Osteocyte (in vitro differentiated cells): ENCODE measurements at regions not wholly inside any gene's neighbourhood (a gene's known extent, or its start where the extent isn't known, plus 50 kb on each side); places are given as distances from the start of the nearest gene placed in this dataset.

Experiments used
- DNase-seq: peaks from one replicate; pipeline ENCODE4 v3.0.0; 2021; ENCODE audit warnings: mixed read lengths; ENCODE audit not compliant: unreplicated experiment; ENCODE audit errors: extremely low spot score
- H3K27ac Mint-ChIP-seq: one replicate; pipeline ENCODE4 v1.8.0; 2021; ENCODE audit warnings: mild to moderate bottlenecking, mixed read lengths; ENCODE audit not compliant: unreplicated experiment
- H3K27me3 Mint-ChIP-seq: one replicate; pipeline ENCODE4 v1.8.0; 2021; ENCODE audit warnings: mixed read lengths; ENCODE audit not compliant: unreplicated experiment
- H3K36me3 Mint-ChIP-seq: one replicate; pipeline ENCODE4 v1.8.0; 2021; ENCODE audit warnings: mixed read lengths; ENCODE audit not compliant: unreplicated experiment
- H3K4me1 Mint-ChIP-seq: one replicate; pipeline ENCODE4 v1.8.0; 2021; ENCODE audit warnings: mixed read lengths; ENCODE audit not compliant: unreplicated experiment
- H3K4me3 Mint-ChIP-seq: one replicate; pipeline ENCODE4 v1.8.0; 2021; ENCODE audit warnings: mild to moderate bottlenecking, moderate library complexity, mixed read lengths; ENCODE audit not compliant: unreplicated experiment
- H3K9me3 Mint-ChIP-seq: one replicate; pipeline ENCODE4 v1.8.0; 2021; ENCODE audit warnings: mixed read lengths; ENCODE audit not compliant: unreplicated experiment
- TF ChIP-seq, protein P1 (sequence below): fragments of 200-600 bp; sonication (generic); IDR thresholded peaks from 2 replicates; pipeline ENCODE4 v1.5.0; 2021; ENCODE audit warnings: antibody characterized with exemption, mild to moderate bottlenecking, moderate library complexity

DNA sequence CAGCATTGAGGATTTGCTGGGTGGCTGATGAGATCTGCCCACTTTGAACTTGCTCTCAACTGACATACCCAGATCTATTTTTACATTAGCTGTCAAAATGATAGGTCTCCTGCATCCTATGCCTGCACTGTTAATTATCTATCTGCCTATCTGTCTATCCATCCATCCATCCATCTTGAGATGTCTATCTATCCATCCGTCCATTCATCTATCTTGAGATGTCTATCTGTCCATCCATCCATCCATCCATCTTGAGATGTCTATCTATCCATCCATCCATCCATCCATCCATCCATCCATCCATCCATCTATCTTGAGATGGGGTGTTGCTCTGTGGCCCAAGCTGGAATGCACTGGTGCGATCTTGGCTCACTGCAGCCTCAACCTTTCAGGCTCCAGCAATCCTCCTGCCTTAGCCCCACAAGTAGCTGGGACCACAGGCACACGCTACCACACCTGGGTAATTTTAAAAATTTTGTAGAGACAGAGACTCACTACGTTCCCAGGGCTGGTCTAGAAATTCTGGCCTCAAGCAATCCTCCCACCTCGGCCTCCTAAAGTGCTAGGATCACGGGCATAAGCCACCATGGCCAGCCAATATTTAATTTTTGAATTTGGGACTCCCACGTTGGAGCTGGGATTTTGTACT, 159.4 kb upstream of the NSMCE3 start:
- Mint-ChIP-seq H3K36me3 (no peaks in the 10 kb centered on the region), H3K27me3 (no peaks in the 10 kb centered on the region), H3K4me3 (no peak overlapping the region), H3K4me1 (no peaks in the 10 kb centered on the region), H3K27ac (no peak overlapping the region), H3K9me3 (no peaks in the 10 kb centered on the region)
- TF ChIP-seq, protein P1, sequence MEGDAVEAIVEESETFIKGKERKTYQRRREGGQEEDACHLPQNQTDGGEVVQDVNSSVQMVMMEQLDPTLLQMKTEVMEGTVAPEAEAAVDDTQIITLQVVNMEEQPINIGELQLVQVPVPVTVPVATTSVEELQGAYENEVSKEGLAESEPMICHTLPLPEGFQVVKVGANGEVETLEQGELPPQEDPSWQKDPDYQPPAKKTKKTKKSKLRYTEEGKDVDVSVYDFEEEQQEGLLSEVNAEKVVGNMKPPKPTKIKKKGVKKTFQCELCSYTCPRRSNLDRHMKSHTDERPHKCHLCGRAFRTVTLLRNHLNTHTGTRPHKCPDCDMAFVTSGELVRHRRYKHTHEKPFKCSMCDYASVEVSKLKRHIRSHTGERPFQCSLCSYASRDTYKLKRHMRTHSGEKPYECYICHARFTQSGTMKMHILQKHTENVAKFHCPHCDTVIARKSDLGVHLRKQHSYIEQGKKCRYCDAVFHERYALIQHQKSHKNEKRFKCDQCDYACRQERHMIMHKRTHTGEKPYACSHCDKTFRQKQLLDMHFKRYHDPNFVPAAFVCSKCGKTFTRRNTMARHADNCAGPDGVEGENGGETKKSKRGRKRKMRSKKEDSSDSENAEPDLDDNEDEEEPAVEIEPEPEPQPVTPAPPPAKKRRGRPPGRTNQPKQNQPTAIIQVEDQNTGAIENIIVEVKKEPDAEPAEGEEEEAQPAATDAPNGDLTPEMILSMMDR, result no peak
- no peak for DNase-seq

DNA sequence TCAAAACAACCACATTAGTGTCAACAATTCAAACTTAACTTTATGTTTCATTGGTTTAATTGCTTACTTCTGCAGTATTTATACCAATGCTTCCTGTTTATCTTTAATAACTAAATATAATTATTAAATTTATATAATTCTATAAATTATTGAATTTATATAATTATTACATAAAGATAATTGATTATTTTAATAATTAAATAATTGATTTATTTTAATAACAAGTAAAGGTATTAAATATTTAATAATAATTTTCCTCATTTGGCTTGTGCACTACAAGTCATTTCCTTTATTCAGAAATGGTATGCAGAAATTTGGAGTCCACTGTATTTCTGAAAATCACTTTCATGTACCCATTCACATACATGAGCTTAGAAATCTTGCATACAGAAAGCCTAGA, 156.2 kb upstream of the NSMCE3 start:
- TF ChIP-seq, protein P1, result no peak
- no peaks in the 10 kb centered on the region for H3K9me3 Mint-ChIP-seq
- H3K36me3 Mint-ChIP-seq, result no peaks in the 10 kb centered on the region
- H3K27me3 Mint-ChIP-seq, result no peaks in the 10 kb centered on the region
- no peak overlapping the region for H3K27ac Mint-ChIP-seq
- no peak for DNase-seq
- H3K4me1 Mint-ChIP-seq, result peaks cover 2% of the 10 kb centered on the region
- H3K4me3 Mint-ChIP-seq, result no peak overlapping the region

DNA sequence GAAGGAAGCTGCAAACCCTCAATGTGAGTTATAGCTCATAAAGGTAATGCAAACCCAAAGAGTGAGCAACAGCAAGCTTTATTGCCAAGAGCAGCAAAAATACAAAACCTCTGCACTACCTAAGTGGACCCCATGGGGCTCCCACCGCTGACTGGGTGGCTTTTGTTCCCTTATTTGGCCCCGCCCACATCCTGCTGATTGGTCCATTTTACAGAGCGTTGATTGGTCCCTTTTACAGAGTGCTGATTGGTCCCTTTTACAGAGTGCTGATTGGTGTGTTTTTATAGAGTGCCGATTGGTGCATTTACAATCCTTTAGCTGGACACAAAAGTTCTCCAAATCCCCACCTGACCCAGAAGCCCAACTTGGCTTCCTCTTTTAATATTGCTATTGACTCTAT, 154.5 kb upstream of the NSMCE3 start:
- Mint-ChIP-seq H3K27me3 (no peaks in the 10 kb centered on the region), H3K36me3 (no peaks in the 10 kb centered on the region), H3K9me3 (no peaks in the 10 kb centered on the region), H3K4me1 (peaks cover 2% of the 10 kb centered on the region), H3K4me3 (no peak overlapping the region), H3K27ac (no peak overlapping the region)
- TF ChIP-seq, protein P1, result no peak
- DNase-seq, result no peak

DNA sequence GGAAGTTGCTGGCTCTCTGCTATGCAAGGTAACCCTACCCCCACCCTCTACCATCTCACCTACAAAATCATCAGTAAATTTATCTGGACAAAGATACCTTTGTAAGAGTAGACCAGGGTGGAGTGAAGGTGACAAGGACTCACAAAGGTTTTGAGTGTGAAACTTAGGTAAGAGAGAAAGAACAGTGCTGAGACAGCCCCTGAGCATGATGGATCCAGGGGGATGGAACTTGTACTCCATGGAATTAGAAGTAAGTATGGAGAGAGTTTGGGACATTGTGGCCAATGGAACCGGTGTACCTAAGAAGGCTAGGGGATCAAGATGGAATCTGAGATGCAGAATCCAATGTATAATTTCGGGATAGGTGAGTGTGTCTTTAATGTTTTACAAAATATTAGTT, 153.0 kb upstream of the NSMCE3 start:
- Mint-ChIP-seq H3K27ac (no peak overlapping the region), H3K4me3 (no peak overlapping the region), H3K36me3 (no peaks in the 10 kb centered on the region), H3K4me1 (peaks cover 2% of the 10 kb centered on the region), H3K27me3 (no peaks in the 10 kb centered on the region), H3K9me3 (no peaks in the 10 kb centered on the region)
- TF ChIP-seq, protein P1, result no peak
- no peak for DNase-seq

DNA sequence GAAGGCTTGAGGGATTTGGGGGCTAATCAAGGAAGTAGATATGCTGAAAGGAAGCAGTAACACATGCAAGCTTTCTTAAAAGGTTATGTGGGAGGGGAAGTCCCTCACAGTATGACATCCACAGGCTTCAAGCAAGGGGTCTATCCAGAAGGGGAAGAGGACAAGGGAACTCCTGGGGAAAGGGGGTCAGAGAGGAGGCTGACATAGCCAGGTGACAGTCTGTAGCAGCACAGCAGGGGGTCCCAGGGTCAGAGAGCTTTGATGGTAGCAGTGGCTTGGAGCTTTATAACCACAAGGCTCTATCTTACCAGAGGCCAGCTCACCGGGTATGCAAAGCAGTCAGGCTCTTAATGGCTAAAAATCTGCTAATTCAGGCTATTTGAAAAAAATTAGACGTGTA, 150.6 kb upstream of the NSMCE3 start:
- no peaks in the 10 kb centered on the region for H3K9me3 Mint-ChIP-seq
- no peaks in the 10 kb centered on the region for H3K36me3 Mint-ChIP-seq
- H3K4me3 Mint-ChIP-seq, result no peak overlapping the region
- H3K27me3 Mint-ChIP-seq, result no peaks in the 10 kb centered on the region
- peaks cover 2% of the 10 kb centered on the region for H3K4me1 Mint-ChIP-seq
- H3K27ac Mint-ChIP-seq, result no peak overlapping the region
- no peak for DNase-seq
- TF ChIP-seq, protein P1, result no peak
